Hippocampal formation (tissue), 2 donors: ENCODE measurements at regions not wholly inside any gene's neighbourhood (a gene's known extent, or its start where the extent isn't known, plus 50 kb on each side); places are given as distances from the start of the nearest gene placed in this dataset.
"Not testable (repeated sequence)": the region's sequence is repeated elsewhere in the genome, so short reads cannot be mapped to it uniquely, and the experiment has no call there.

Experiments
- DNase-seq, 2 donors: peaks; one replicate each; lab custom pipeline; 2025; lab: John Stamatoyannopoulos, UW

DNA sequence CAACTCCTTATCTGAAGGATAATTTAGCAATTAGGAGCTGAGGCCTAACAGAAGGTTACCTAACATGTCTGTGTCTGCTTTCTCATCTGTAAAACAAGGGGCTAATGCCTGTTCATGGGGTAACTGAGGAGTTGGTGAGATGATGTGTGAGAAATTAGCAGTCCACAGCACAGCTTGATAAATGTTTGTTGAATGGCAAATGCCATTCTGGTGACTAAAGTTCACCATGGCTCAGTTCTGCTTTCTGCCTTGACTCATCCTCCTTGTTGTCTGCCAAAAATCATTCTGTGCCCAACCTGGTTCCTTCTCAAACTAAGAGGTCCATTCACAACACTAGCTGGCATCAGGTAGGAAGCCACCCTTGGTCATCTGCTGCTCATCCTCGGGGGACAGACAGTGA lies 552.0 kb upstream of the KLF4 start:
- DNase-seq: no peak

- no peak for DNase-seq
Measured at GRCh38 chr9:108040783-108041182, 551.2 kb upstream of the KLF4 start.

DNA sequence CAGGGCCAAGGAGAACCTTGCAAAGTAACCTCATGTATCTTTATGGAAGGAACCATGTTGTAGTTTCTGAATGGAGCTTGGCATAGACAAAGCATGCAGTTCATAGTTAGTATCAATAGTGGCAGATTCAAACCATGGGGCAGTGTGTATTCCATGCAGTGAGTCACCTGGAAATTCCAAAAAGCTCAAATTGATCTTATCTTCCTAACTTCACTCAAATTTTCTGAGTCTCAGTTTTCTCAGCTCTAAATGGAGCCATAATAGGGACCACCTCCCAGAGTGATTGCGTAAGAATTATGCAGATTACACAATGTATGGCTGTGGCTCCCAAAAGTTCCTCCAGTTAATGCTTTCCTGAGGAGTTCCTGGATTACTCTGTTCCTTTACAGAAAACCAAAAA lies 549.9 kb upstream of the KLF4 start:
- DNase-seq: no peak

GRCh38 chr9:108039012-108039411 lies 549.4 kb upstream of the KLF4 start:
- DNase-seq: no peak

DNA sequence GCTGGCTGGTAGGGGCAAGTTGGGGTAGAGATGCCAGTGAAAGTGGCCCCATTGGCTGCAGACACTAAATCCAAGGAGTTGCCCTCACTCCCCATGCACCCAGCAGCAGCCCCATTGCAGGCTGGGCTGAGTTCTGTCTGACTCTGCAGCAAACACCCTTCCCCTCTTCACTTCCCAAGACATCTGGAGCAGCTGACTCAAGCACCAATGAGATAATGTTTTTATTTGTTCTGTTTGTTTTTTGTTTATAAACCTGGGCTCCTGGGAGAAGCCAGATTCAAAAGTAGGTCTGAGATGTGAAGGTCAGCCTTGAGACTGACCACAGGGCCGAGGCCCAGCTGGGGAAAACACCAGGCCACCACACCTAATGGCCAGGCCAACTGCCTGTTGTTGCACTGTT lies 545.9 kb upstream of the KLF4 start:
- no peak for DNase-seq

DNA sequence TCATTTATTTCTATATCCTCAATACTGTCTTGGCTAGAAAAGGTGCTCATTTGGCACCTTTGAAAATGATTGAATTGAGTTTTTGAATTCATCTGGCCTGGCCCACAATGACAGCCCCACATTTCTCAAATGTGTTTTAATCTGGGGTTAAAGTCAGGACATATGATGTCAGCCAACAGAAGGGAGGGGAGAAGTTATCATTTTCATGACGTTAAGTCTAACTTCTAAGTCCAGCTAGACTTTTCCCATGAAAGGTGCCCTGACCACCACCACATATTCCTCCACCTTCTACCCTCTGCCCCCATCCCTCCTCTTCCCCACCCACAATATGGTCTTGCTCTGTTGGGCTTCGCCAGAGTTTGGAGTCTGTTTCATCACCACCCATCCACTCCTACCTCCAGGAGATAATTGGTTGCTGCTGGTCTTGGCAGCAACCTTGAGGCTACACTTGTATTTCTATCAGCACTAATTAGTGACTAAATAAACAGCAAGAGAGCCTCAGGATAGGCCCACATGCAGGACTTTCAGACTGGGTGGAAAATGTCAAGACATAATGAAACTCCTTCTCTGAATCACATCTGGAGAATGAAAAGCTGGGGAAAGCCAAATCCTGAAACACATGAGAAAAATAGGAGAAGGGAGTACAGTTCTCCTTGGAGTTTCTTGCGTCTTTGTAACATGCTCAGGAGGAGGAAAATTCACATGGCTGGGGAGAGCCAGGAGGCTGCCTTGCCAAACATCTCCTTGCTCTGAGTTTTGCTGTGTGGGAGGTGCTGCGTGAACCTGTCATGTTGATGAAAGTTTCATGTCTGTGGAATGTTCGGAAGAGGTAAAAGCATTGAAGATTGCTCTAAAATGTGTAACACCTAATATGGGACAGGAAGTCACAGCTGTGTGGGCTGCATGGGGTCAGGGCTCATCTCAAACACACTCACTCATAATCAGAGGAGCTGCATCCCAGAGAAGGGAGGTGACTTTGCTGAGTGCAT lies 544.7 kb upstream of the KLF4 start:
- DNase-seq: no peak

DNA sequence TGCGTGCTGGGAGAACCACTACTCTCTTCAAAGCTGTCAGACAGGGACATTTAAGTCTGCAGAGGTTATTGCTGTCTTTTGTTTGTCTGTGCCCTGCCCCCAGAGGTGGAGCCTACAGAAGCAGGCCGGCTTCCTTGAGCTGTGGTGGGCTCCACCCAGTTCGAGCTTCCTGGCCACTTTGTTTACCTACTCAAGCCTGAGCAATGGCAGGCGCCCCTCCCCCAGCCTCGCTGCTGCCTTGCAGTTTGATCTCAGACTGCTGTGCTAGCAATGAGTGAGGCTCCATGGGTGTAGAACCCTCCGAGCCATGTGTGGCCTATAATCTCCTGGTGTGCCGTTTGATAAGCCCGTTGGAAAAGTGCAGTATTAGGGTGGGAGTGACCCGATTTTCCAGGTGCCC lies 542.5 kb upstream of the KLF4 start:
- not testable (repeated sequence) for DNase-seq

- not testable (repeated sequence) for DNase-seq
Measured at GRCh38 chr9:108031221-108031620, 541.7 kb upstream of the KLF4 start.

GRCh38 chr9:108026718-108027117 lies 537.1 kb upstream of the KLF4 start:
- DNase-seq: not testable (repeated sequence)

GRCh38 chr9:108024604-108025003 lies 535.0 kb upstream of the KLF4 start:
- no peak for DNase-seq

DNA sequence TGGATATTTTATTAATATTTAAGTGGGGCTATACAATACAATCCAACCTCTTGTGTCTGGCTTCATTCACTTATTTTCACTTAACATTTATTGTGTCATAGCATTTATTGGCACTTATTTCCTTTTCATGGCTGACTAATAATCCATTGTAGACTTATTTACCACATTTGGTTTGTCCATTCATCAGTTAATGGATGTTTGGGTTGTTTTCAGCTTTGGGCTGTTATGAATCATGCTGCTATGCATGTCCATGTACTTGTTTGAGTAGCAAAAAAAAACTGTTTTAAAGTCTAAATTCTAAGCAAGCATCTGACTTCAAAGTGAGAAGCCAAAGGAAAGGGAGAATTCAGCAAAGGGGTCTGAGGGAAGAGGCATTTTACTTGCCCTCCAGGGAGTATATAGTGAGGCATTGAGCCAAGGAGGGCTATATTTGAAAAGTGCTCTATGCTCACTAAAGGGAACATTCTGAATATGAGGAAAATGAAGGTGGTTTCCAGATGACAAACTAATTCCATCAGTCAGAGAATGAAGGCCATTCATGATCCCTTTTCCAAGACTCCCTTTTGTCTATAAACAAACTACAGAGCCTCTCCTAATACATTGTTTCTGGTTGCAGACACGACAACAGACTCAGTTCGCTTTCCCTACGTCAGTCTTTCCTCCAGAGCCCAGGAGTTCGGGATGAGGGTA lies 532.8 kb upstream of the KLF4 start:
- no peak for DNase-seq

DNA sequence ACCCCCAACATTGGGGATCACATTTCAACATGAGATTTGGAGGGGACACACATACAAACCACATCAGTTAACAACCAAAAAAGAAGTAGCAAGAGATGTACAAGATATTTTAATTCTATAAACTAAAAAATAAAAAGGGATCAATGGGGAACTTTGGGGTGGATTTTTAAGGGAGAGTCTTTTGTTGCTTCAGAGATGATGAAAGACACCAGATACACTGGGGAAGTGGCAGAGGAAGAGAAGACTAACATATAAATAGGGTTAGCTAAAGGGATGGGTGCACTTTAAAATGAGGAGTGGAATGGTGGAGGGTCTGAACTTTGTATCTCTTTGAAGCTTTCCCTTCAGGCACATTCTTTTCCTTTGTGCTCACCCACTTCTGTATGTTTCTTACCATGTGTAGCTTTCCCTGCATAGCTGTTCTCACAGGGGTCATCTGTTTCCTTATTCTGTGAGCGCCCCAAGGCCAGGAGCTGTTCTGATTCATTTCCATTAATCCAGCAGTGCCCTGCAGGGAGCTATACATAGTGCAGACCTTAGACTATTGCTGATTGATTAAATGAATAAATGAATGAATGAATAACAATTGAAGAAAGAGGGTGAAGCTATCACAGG lies 531.6 kb upstream of the KLF4 start:
- DNase-seq: no peak

- no peak for DNase-seq
Measured at GRCh38 chr9:108019821-108020220, 530.3 kb upstream of the KLF4 start.

- no peak for DNase-seq
Measured at GRCh38 chr9:108017671-108018070, 528.1 kb upstream of the KLF4 start.

DNA sequence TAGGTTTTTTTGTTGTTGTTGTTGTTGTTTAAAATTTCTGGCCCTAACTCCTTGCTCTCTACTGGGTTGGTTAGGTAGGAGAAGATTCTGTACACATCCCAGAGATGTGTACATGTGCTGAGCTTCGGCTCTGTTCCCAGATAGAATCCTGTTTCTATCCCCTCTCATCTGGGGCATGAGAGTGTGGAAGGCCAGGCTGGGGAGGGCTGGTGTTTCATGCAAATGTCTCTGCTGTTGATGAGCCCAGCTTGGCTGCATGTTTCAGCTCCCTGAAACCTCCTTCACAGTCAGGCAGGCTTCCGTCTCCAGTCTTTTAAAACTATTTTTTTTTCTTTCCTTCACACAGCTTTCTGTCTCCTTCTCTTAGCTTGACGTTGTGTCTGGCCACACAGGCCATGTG lies 526.9 kb upstream of the KLF4 start:
- no peak for DNase-seq

DNA sequence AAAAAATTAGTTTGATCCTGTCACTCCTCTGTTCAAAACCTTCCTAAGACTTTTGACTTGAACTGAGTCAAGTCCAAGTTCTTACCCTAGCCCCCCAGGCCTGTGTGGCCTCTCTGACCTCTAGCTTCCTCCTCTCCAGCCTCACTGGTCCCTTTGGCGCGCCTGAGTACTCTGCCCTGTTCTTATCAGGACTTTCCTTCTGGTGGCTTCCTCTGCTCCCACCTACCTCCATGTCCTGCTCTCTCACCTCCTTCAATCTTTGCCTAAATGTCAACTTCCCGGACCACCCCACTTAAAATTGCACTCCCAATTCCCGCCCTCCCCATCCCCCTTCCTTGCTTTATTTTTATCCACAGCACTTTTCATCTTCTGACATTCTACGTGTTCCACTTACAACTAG lies 526.1 kb upstream of the KLF4 start:
- DNase-seq: no peak

GRCh38 chr9:108014353-108014752 lies 524.8 kb upstream of the KLF4 start:
- no peak for DNase-seq

GRCh38 chr9:108012886-108013665 lies 523.5 kb upstream of the KLF4 start:
- DNase-seq: no peak

DNA sequence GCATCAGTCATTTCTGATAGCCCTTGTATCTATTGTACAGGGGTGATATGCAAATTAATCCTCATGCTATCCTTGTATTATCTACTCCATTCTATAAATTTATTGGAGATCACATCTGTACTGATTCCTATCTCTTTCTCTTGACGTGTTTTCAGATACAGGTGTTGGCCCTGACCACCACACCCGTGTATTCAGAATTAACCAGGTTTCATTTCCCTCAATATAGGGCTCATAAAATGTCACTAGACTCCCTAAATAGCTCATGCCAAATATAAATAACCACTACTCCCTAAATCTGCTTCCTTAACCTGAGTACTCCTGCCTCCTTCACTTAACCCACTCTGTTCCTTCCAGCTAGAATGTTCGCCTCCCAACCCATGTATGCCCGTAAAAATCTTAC lies 522.8 kb upstream of the KLF4 start:
- no peak for DNase-seq

DNA sequence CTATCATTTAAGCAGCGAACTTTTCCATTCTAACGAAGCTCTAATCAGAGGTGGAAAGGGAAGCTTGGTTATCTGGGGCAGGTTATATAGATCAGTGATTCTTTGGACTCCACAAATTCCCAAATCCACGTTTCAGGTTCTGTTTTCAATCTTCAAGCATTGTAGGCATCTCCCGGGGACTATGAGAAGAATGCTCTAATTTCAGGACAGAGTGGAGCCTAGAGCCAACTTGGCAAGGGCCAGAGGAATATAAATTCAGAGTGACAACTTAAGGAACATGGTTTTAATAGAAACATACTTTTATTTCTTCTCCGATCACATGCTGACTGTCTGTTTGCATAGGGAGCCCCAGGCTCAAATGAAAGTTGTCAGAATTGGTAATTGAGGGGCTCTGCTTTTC lies 514.0 kb upstream of the KLF4 start:
- no peak for DNase-seq

- DNase-seq: no peak
Measured at GRCh38 chr9:108002371-108002956, 512.9 kb upstream of the KLF4 start.

DNA sequence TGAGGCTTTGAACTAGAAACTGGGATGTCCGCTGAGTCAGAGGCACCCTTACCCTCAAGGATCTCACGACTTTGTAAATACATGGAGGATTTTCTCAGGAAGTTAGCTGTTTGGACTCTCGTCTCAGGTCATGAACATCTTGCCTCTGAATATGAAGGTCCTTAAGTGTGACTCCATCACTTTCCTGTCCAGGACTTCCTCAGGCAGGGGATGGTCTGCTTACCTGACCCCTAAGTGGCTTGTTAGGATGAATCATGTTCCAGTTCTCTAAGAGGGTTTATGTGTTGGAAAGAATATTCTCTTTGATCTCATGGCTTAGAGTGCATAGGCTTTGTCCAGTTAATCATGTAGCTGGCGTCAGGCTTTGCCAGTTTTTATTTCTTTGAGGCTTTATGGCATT lies 511.7 kb upstream of the KLF4 start:
- DNase-seq: no peak
